K562 (cell line): ENCODE measurements at regions not wholly inside any gene's neighbourhood (a gene's known extent, or its start where the extent isn't known, plus 50 kb on each side); places are given as distances from the start of the nearest gene placed in this dataset.

Experiments
- ATAC-seq: fragments of 200-7000 bp; cut with Tn5 transposase; 3 replicates; pipeline ENCODE4 v1.9.1; 2020; ENCODE audit warnings: moderate library complexity
- BruUV-seq: library from RNA; stranded (reverse); fragments of 400-500 nt; replicated peaks from 2 replicates; lab custom pipeline; 2021; lab: Mats Ljungman, UMichigan
- CTCF ChIA-PET: fragments of 300-600 bp; formaldehyde crosslinking; extraction: SDS; loops from one replicate; lab custom pipeline; 2021; ENCODE audit warnings: low intra/inter-chr PET ratio; lab: Yijun Ruan, JAX
- POLR2A ChIA-PET: fragments of 300-600, 350-650 bp; sonication (Branson Sonifier 250); formaldehyde crosslinking; extraction: SDS; loops from one replicate; lab custom pipeline; 2021; ENCODE audit warnings: antibody characterized with exemption, inconsistent platforms; lab: Yijun Ruan, JAX
- DNase-seq, 4 experiments: peaks; one replicate each; pipeline versions ENCODE4 v3.0.0 to v3.0.0-alpha.2; 2011 to 2018; ENCODE audit warnings: low spot score in 3 of 4, mixed read lengths in 3 of 4; ENCODE audit errors: extremely low read depth in 1 of 4
- FAIRE-seq: peaks from 2 replicates; lab custom pipeline; 2011; peaks lifted over from hg19 to GRCh38; lab: Jason Lieb, UNC
- H2AFZ ChIP-seq: 2 replicates; pipeline ENCODE4 v1.6.0; 2011; ENCODE audit warnings: low read depth, low read length, control low read depth, inconsistent platforms
- H3K27ac ChIP-seq: fragments of 200-600 bp; 3 replicates; pipeline ENCODE4 v1.8.0; 2011; ENCODE audit warnings: low read depth, mild to moderate bottlenecking, control low read depth, inconsistent platforms, low read length, moderate library complexity, mixed read lengths; ENCODE audit errors: extremely low read depth
- H3K27me3 ChIP-seq, 2 experiments: fragments of 300-600 bp in 1 of 2; 2 replicates in 1 of 2; 3 replicates in 1 of 2; pipeline versions ENCODE4 v1.6.0 to v1.8.0; 2011; ENCODE audit warnings: inconsistent platforms in 2 of 2, low read length in 2 of 2, mild to moderate bottlenecking in 1 of 2, mixed read lengths in 1 of 2, moderate library complexity in 1 of 2; ENCODE audit not compliant: control insufficient read depth in 2 of 2, insufficient read depth in 2 of 2
- H3K36me3 ChIP-seq: fragments of 300-600 bp; 3 replicates; pipeline ENCODE4 v1.8.0; 2011; ENCODE audit warnings: mild to moderate bottlenecking, low read length, inconsistent platforms; ENCODE audit not compliant: control insufficient read depth, insufficient read depth
- H3K4me1 ChIP-seq, 2 experiments: fragments of 200-600 bp in 1 of 2; replicated peaks in 1 of 2; 2 replicates in 1 of 2; 3 replicates in 1 of 2; pipeline versions ENCODE4 v1.5.1 to v1.8.0; 2011; ENCODE audit warnings: inconsistent platforms in 2 of 2, low read length in 2 of 2, mild to moderate bottlenecking in 1 of 2, mixed read lengths in 1 of 2, moderate library complexity in 1 of 2; ENCODE audit not compliant: control insufficient read depth in 2 of 2, insufficient read depth in 2 of 2
- H3K4me2 ChIP-seq: 2 replicates; pipeline ENCODE4 v1.6.1; 2011; ENCODE audit warnings: low read length, control low read depth, inconsistent platforms, mixed read lengths; ENCODE audit not compliant: insufficient read depth
- H3K4me3 ChIP-seq: fragments of 200-600 bp; sonication (generic), shearing (Covaris generic); 2 replicates; pipeline ENCODE4 v1.5.1; 2016; ENCODE audit warnings: control low read depth, inconsistent platforms
- H3K79me2 ChIP-seq: fragments of 200-600 bp; 3 replicates; pipeline ENCODE4 v1.8.0; 2011; ENCODE audit warnings: low read length, inconsistent platforms; ENCODE audit not compliant: control insufficient read depth, insufficient read depth
- H3K9ac ChIP-seq, 2 experiments: 2 replicates each; pipeline versions ENCODE4 v1.6.0 to v1.6.1; 2011; ENCODE audit warnings: low read depth in 2 of 2, low read length in 2 of 2, control low read depth in 1 of 2, inconsistent platforms in 1 of 2, mild to moderate bottlenecking in 1 of 2, mixed read lengths in 1 of 2; ENCODE audit not compliant: insufficient read depth in 1 of 2
- H3K9me1 ChIP-seq: one replicate; pipeline ENCODE4 v1.6.0; 2011; ENCODE audit warnings: inconsistent platforms, mild to moderate bottlenecking, low read length, moderate library complexity; ENCODE audit not compliant: control insufficient read depth, insufficient read depth
- H3K9me3 ChIP-seq: replicated peaks from 2 replicates; pipeline ENCODE4 v1.5.1; 2011; ENCODE audit warnings: low read depth, low read length, inconsistent platforms; ENCODE audit not compliant: control insufficient read depth, insufficient read depth
- H4K20me1 ChIP-seq: replicated peaks from 2 replicates; pipeline ENCODE4 v1.6.1; 2011; ENCODE audit warnings: low read length, inconsistent platforms, mixed read lengths; ENCODE audit not compliant: control insufficient read depth, insufficient read depth
- BACH1 ChIP-seq: fragments of 200-800 bp; sonication (Bioruptor generic); IDR thresholded peaks from 2 replicates; pipeline ENCODE4 v1.6.1; 2016; ENCODE audit warnings: missing genetic modification characterization, missing compliant biosample characterization
- CTCF ChIP-seq, 3 experiments: IDR thresholded peaks in 2 of 3; conservative IDR thresholded peaks in 1 of 3; 2 replicates each; pipeline ENCODE4 v1.5.1; 2011 to 2012; ENCODE audit warnings: low read length in 3 of 3, mild to moderate bottlenecking in 3 of 3, control low read depth in 2 of 3, improper control_type of control experiment in 1 of 3, inconsistent platforms in 1 of 3, low read depth in 1 of 3, mixed read lengths in 1 of 3, moderate library complexity in 1 of 3; ENCODE audit not compliant: insufficient read depth in 2 of 3
- DDX20 ChIP-seq: fragments of 450-650 bp; IDR thresholded peaks from 2 replicates; pipeline ENCODE4 v1.6.1; 2016; ENCODE audit warnings: missing genetic modification characterization, low read depth, mild to moderate bottlenecking, missing compliant biosample characterization, moderate library complexity
- EP300 ChIP-seq: IDR thresholded peaks from 2 replicates; pipeline ENCODE4 v1.6.1; 2012; ENCODE audit warnings: low read length, improper control_type of control experiment
- EWSR1 ChIP-seq: fragments of 450-650 bp; IDR thresholded peaks from 2 replicates; pipeline ENCODE4 v1.6.1; 2018; ENCODE audit warnings: borderline replicate concordance, mild to moderate bottlenecking, low read depth, moderate library complexity; ENCODE audit not compliant: partially characterized antibody
- GATAD2B ChIP-seq: fragments of 450-650 bp; IDR thresholded peaks from 2 replicates; pipeline ENCODE4 v1.6.1; 2017; ENCODE audit warnings: mild to moderate bottlenecking, borderline replicate concordance
- GTF2A2 ChIP-seq: IDR thresholded peaks from 2 replicates; pipeline ENCODE4 v1.6.1; 2016; ENCODE audit warnings: mild to moderate bottlenecking, missing genetic modification characterization, missing compliant biosample characterization
- IRF2 ChIP-seq: sonication (generic); formaldehyde crosslinking; IDR thresholded peaks from 2 replicates; pipeline ENCODE4 v1.8.1; 2022; ENCODE audit warnings: mild to moderate bottlenecking, missing genetic modification reagents
- NR3C1 ChIP-seq: sonication (generic); formaldehyde crosslinking; IDR thresholded peaks from 2 replicates; pipeline ENCODE4 v1.8.1; 2022; ENCODE audit warnings: missing genetic modification reagents
- SAP30 ChIP-seq: fragments of 200-600 bp; sonication (generic); IDR thresholded peaks from 2 replicates; pipeline ENCODE4 v1.6.1; 2012; ENCODE audit warnings: borderline replicate concordance, low read depth, mild to moderate bottlenecking, moderate library complexity, low read length, control low read depth, inconsistent platforms; ENCODE audit not compliant: insufficient read depth, poor library complexity, severe bottlenecking
- SPI1 ChIP-seq: IDR thresholded peaks from 2 replicates; pipeline ENCODE4 v1.6.1; 2011; ENCODE audit warnings: low read depth, low read length, control low read depth, borderline replicate concordance
- ZNF668 ChIP-seq: fragments of 250-450 bp; sonication (Bioruptor Pico); IDR thresholded peaks from 2 replicates; pipeline ENCODE4 v1.8.0; 2022; ENCODE audit warnings: mild to moderate bottlenecking, inconsistent platforms
- WGBS: fragments of 100-300 bp; shearing (Covaris generic); methylation state at CpG from one replicate; pipeline ENCODE4 v1.1.6; 2016; ENCODE audit warnings: low coverage, mixed read lengths; ENCODE audit not compliant: insufficient coverage; ENCODE audit errors: missing lambda C conversion rate; 5-methylcytosine and 5-hydroxymethylcytosine counted together
- in situ Hi-C: fragments of 300-500 bp; cut with MboI; formaldehyde crosslinking; loops from 4 replicates; pipeline ENCODE4 v1.15.0; 2018; ENCODE audit warnings: inconsistent platforms, mixed read lengths
- intact Hi-C: fragments of 100-400 bp; cut with micrococcal nuclease; formaldehyde crosslinking; loops from 2 replicates; pipeline ENCODE4 v1.14.2; 2022
- TF ChIP-seq, protein P1 (sequence below): sonication (generic); formaldehyde crosslinking; IDR thresholded peaks from 2 replicates; pipeline ENCODE4 v1.5.0; 2020; ENCODE audit warnings: missing genetic modification reagents
- TF ChIP-seq, protein P2 (sequence below): sonication (generic); formaldehyde crosslinking; IDR thresholded peaks from 2 replicates; pipeline ENCODE4 v1.8.0; 2022; ENCODE audit warnings: missing genetic modification reagents, mild to moderate bottlenecking, borderline replicate concordance
- TF ChIP-seq, protein P3 (sequence below): fragments of 450-650 bp; formaldehyde crosslinking; IDR thresholded peaks from 2 replicates; pipeline ENCODE4 v1.4.0; 2020; ENCODE audit warnings: mild to moderate bottlenecking, moderate library complexity

- H3K36me3 ChIP-seq, result no peaks in the 10 kb centered on the region
- no peak for FAIRE-seq
- CTCF ChIA-PET, result no interaction called here
- TF ChIP-seq, protein P1, sequence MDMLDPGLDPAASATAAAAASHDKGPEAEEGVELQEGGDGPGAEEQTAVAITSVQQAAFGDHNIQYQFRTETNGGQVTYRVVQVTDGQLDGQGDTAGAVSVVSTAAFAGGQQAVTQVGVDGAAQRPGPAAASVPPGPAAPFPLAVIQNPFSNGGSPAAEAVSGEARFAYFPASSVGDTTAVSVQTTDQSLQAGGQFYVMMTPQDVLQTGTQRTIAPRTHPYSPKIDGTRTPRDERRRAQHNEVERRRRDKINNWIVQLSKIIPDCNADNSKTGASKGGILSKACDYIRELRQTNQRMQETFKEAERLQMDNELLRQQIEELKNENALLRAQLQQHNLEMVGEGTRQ (CRISPR knock-in tag), result no peak
- TF ChIP-seq EP300 (no peak), NR3C1 (no peak), ZNF668 (CRISPR knock-in tag) (no peak), GTF2A2 (tag) (no peak), BACH1 (no peak), IRF2 (CRISPR knock-in tag) (no peak), EWSR1 (no peak), SAP30 (no peak), SPI1 (no peak), CTCF (IDR thresholded peaks at IDR 0.05 in 2 of 3, conservative IDR thresholded peaks at IDR 0.05 in 1 of 3; ENCODE audit: insufficient read depth in 2 of 3, low read depth in 1 of 3, low read length in 3 of 3) (no peak), DDX20 (tag) (no peak), GATAD2B (no peak)
- TF ChIP-seq, protein P2, sequence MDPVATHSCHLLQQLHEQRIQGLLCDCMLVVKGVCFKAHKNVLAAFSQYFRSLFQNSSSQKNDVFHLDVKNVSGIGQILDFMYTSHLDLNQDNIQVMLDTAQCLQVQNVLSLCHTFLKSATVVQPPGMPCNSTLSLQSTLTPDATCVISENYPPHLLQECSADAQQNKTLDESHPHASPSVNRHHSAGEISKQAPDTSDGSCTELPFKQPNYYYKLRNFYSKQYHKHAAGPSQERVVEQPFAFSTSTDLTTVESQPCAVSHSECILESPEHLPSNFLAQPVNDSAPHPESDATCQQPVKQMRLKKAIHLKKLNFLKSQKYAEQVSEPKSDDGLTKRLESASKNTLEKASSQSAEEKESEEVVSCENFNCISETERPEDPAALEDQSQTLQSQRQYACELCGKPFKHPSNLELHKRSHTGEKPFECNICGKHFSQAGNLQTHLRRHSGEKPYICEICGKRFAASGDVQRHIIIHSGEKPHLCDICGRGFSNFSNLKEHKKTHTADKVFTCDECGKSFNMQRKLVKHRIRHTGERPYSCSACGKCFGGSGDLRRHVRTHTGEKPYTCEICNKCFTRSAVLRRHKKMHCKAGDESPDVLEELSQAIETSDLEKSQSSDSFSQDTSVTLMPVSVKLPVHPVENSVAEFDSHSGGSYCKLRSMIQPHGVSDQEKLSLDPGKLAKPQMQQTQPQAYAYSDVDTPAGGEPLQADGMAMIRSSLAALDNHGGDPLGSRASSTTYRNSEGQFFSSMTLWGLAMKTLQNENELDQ (CRISPR knock-in tag), result no peak
- TF ChIP-seq, protein P3, sequence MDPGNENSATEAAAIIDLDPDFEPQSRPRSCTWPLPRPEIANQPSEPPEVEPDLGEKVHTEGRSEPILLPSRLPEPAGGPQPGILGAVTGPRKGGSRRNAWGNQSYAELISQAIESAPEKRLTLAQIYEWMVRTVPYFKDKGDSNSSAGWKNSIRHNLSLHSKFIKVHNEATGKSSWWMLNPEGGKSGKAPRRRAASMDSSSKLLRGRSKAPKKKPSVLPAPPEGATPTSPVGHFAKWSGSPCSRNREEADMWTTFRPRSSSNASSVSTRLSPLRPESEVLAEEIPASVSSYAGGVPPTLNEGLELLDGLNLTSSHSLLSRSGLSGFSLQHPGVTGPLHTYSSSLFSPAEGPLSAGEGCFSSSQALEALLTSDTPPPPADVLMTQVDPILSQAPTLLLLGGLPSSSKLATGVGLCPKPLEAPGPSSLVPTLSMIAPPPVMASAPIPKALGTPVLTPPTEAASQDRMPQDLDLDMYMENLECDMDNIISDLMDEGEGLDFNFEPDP, result no peak
These were observed 397.6 kb downstream of the BUD13 start for GRCh38 chr11:116375221-116375620.

More at GRCh38 chr11:116375221-116375620, 397.6 kb downstream of the BUD13 start:
- no peak for ATAC-seq
- Histone ChIP-seq H3K4me2 (no peak overlapping the region), H3K27me3 (no peaks in the 10 kb centered on the region), H3K9ac (no peak overlapping the region), H3K9me1 (no peaks in the 10 kb centered on the region), H3K9me3 (no peaks in the 10 kb centered on the region), H3K4me1 (no peaks in the 10 kb centered on the region), H3K27ac (no peak overlapping the region), H3K79me2 (no peaks in the 10 kb centered on the region), H4K20me1 (no peaks in the 10 kb centered on the region; the same call in 1 of the 2 replicates), H3K4me3 (no peak overlapping the region), H2AFZ (no peak overlapping the region)
- in situ Hi-C loops (no loop called here), intact Hi-C loops (no loop called here)
- POLR2A ChIA-PET, result no interaction called here
- DNase-seq, result no peak
- WGBS, result 0% methylated on average over 1 of the region's 1 CpG
- BruUV-seq, result no TSS peak
